ENCODE measurements at regions not wholly inside any gene's neighbourhood (a gene's known extent, or its start where the extent isn't known, plus 50 kb on each side); places are given as distances from the start of the nearest gene placed in this dataset.

GRCh38 chr10:76681153-76681552, 956.5 kb downstream of the KCNMA1 start:
- H3K4me1 Mint-ChIP-seq: no peaks in the 10 kb centered on the region
- POLR2A ChIA-PET: no interaction called here

DNA sequence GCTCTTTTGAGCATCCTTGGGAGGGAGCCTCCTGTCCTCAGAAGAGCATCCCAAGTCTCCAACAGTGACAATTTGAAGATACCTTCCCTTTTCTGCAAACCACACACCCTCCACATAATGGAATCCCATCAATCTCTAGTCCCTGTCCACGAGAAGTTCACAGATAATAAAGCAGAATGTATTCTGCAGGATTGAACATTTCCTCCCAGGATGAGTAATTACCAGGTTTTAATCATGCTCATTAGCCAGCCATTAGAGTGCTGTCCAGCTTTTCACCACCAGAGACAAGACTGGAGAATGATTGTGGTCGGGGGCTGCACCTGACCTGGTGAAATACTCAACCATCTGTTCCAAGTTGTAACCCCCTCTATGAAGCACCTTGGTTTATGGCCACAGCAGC, 958.6 kb downstream of the KCNMA1 start:
- Histone ChIP-seq H3K27ac (ENCODE audit: low read length in 2 of 2) (no peak overlapping the region), H3K36me3 (replicated peaks in 1 of 2; ENCODE audit: control extremely low read depth in 1 of 2, control insufficient read depth in 1 of 2, extremely low read depth in 1 of 2, insufficient read depth in 2 of 2, low read length in 1 of 2) (no peaks in the 10 kb centered on the region), H3K4me1 (ENCODE audit: control insufficient read depth in 2 of 2, insufficient read depth in 2 of 2, low read length in 2 of 2) (no peaks in the 10 kb centered on the region), H3K9ac (ENCODE audit: low read length) (no peak overlapping the region), H3K79me2 (ENCODE audit: control insufficient read depth, insufficient read depth, low read length) (no peaks in the 10 kb centered on the region), H2AFZ (ENCODE audit: insufficient read depth, low read depth, low read length, poor library complexity, severe bottlenecking) (no peak overlapping the region), H3K9me3 (ENCODE audit: control extremely low read depth in 1 of 3, control insufficient read depth in 2 of 3, insufficient read depth in 1 of 3, low read length in 2 of 3) (no peaks in the 10 kb centered on the region), H4K20me1 (ENCODE audit: control insufficient read depth, insufficient read depth, low read length, poor library complexity, severe bottlenecking) (no peaks in the 10 kb centered on the region), H3K27me3 (replicated peaks in 1 of 4; ENCODE audit: control extremely low read depth in 1 of 4, control insufficient read depth in 3 of 4, insufficient read depth in 4 of 4, low read length in 3 of 4) (peaks cover 0 to 2% (median 0%) of the 10 kb centered on the region in 4 experiments), H3K4me3 (ENCODE audit: control extremely low read depth in 1 of 5, extremely low read depth in 1 of 5, insufficient read depth in 1 of 5, low read depth in 2 of 5, low read length in 4 of 5) (no peak overlapping the region), H3K4me2 (replicated peaks; ENCODE audit: low read depth, low read length, poor library complexity, severe bottlenecking) (no peak overlapping the region)
- Mint-ChIP-seq H3K27ac (no peak overlapping the region), H3K4me1 (no peaks in the 10 kb centered on the region), H3K4me3 (no peak overlapping the region), H3K27me3 (peaks cover 3% of the 10 kb centered on the region), H3K9me3 (ENCODE audit: insufficient read depth) (no peaks in the 10 kb centered on the region)
- POLR2A ChIA-PET: no interaction called here
- DNase-seq (no peak), ATAC-seq (ENCODE audit: low read depth) (no peak)
- intact Hi-C loops (cut with micrococcal nuclease): no loop called here
- TF ChIP-seq CTCF (IDR thresholded peaks at IDR 0.05): no peak
- TF ChIP-seq EZH2 (IDR thresholded peaks at IDR 0.05; ENCODE audit: borderline replicate concordance, insufficient read depth, low read depth, low read length, poor library complexity, severe bottlenecking): no peak
- CTCF ChIA-PET: interaction anchor here (0.7 kb wide), 1 partner anchor 10 kb away, joined by 3 read pairs; no protein-coding TSS in a partner anchor
- WGBS (ENCODE audit: insufficient coverage): 88% methylated on average over 1 of the region's 2 CpGs

More at GRCh38 chr10:76681153-76681552, 956.5 kb downstream of the KCNMA1 start:
- DNase-seq: no peak
- no peaks in the 10 kb centered on the region for H4K20me1 ChIP-seq (ENCODE audit: control insufficient read depth, insufficient read depth, low read length, poor library complexity, severe bottlenecking)
- no peaks in the 10 kb centered on the region for H3K9me3 ChIP-seq (ENCODE audit: control extremely low read depth in 1 of 3, control insufficient read depth in 2 of 3, insufficient read depth in 1 of 3, low read length in 2 of 3)
- H3K27ac Mint-ChIP-seq: no peak overlapping the region
- H3K4me2 ChIP-seq (replicated peaks; ENCODE audit: low read depth, low read length, poor library complexity, severe bottlenecking): no peak overlapping the region
- WGBS (ENCODE audit: insufficient coverage): no CpG with 5 or more reads among the region's 1 CpG
- no peaks in the 10 kb centered on the region for H3K27me3 Mint-ChIP-seq
- H3K27ac ChIP-seq (ENCODE audit: low read length in 2 of 2): no peak overlapping the region
- no peak for ATAC-seq (ENCODE audit: low read depth)
- H3K27me3 ChIP-seq (replicated peaks in 1 of 4; ENCODE audit: control extremely low read depth in 1 of 4, control insufficient read depth in 3 of 4, insufficient read depth in 4 of 4, low read length in 3 of 4): peaks cover 0 to 2% (median 0%) of the 10 kb centered on the region in 4 experiments
- no peak overlapping the region for H3K9ac ChIP-seq (ENCODE audit: low read length)
- intact Hi-C loops (cut with micrococcal nuclease): no loop called here
- no peak overlapping the region for H2AFZ ChIP-seq (ENCODE audit: insufficient read depth, low read depth, low read length, poor library complexity, severe bottlenecking)
- no peaks in the 10 kb centered on the region for H3K4me1 ChIP-seq (ENCODE audit: control insufficient read depth in 2 of 2, insufficient read depth in 2 of 2, low read length in 2 of 2)
- no peak overlapping the region for H3K4me3 Mint-ChIP-seq
- no peaks in the 10 kb centered on the region for H3K36me3 ChIP-seq (replicated peaks in 1 of 2; ENCODE audit: control extremely low read depth in 1 of 2, control insufficient read depth in 1 of 2, extremely low read depth in 1 of 2, insufficient read depth in 2 of 2, low read length in 1 of 2)
- TF ChIP-seq CTCF (IDR thresholded peaks at IDR 0.05): no peak
- no peak for TF ChIP-seq EZH2 (IDR thresholded peaks at IDR 0.05; ENCODE audit: borderline replicate concordance, insufficient read depth, low read depth, low read length, poor library complexity, severe bottlenecking)
- no peak overlapping the region for H3K4me3 ChIP-seq (ENCODE audit: control extremely low read depth in 1 of 5, extremely low read depth in 1 of 5, insufficient read depth in 1 of 5, low read depth in 2 of 5, low read length in 4 of 5)
- H3K9me3 Mint-ChIP-seq (ENCODE audit: insufficient read depth): no peaks in the 10 kb centered on the region
- CTCF ChIA-PET: no interaction called here
- H3K79me2 ChIP-seq (ENCODE audit: control insufficient read depth, insufficient read depth, low read length): no peaks in the 10 kb centered on the region

All from B cell (primary cell).